SJCRH30 (cell line): ENCODE measurements at regions not wholly inside any gene's neighbourhood (a gene's known extent, or its start where the extent isn't known, plus 50 kb on each side); places are given as distances from the start of the nearest gene placed in this dataset.

Experiments
- DNase-seq, 2 experiments: peaks; one replicate each; pipeline ENCODE4 v3.0.0-alpha.2; 2015 to 2020
- H3K27ac ChIP-seq: fragments of 250-450 bp; sonication (Bioruptor Pico); 2 replicates; pipeline ENCODE4 v1.5.1; 2020; ENCODE audit warnings: mild to moderate bottlenecking, moderate library complexity
- H3K27me3 ChIP-seq: fragments of 250-450 bp; sonication (Bioruptor Pico); 2 replicates; pipeline ENCODE4 v1.5.1; 2020; ENCODE audit warnings: mild to moderate bottlenecking, moderate library complexity
- H3K36me3 ChIP-seq: fragments of 250-450 bp; sonication (Bioruptor Pico); 2 replicates; pipeline ENCODE4 v1.5.1; 2020; ENCODE audit warnings: mild to moderate bottlenecking, moderate library complexity
- H3K4me1 ChIP-seq: fragments of 250-450 bp; sonication (Bioruptor Pico); 2 replicates; pipeline ENCODE4 v1.5.1; 2020; ENCODE audit warnings: mild to moderate bottlenecking, moderate library complexity
- H3K4me3 ChIP-seq: fragments of 250-450 bp; sonication (Bioruptor Pico); 2 replicates; pipeline ENCODE4 v1.5.1; 2020; ENCODE audit warnings: mild to moderate bottlenecking, moderate library complexity
- H3K9me3 ChIP-seq: fragments of 250-450 bp; sonication (Bioruptor Pico); replicated peaks from 2 replicates; pipeline ENCODE4 v1.5.1; 2020; ENCODE audit warnings: mild to moderate bottlenecking, moderate library complexity

GRCh38 chr7:24406053-24406788, 122.2 kb downstream of the NPY start:
- H3K27ac ChIP-seq = no peak overlapping the region
- DNase-seq = no peak
- no peaks in the 10 kb centered on the region for H3K36me3 ChIP-seq
- no peaks in the 10 kb centered on the region for H3K27me3 ChIP-seq
- H3K9me3 ChIP-seq = no peaks in the 10 kb centered on the region
- no peaks in the 10 kb centered on the region; the same call in 1 of the 2 replicates for H3K4me1 ChIP-seq
- no peak overlapping the region for H3K4me3 ChIP-seq

DNA sequence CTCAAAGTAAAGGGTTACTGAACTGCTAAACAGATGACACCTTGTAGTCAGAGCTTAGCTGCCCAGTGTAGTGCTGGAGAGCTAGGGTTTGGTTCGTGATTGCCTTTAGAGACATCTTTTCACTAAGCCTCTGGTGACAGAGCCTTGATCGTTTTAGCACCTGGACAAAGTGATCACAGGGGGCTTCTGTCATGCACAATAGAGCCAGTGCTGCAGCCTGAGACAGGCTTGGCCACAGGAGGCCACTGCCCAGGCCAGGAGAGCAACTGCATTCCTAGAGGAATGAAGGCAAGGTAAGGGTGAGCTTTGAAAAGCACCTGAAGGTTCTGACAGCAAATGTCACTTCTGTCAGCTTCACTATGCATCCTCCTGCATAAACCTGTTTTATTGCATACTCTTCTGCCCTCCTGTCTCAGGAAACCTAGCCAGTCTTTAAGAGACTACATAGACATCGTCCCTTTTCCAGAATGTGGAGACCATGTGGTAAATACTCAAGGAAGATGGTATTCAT, 122.9 kb downstream of the NPY start:
- no peak for DNase-seq
- no peak overlapping the region for H3K4me3 ChIP-seq
- no peaks in the 10 kb centered on the region; the same call in 1 of the 2 replicates for H3K4me1 ChIP-seq
- H3K36me3 ChIP-seq = no peaks in the 10 kb centered on the region
- no peaks in the 10 kb centered on the region for H3K27me3 ChIP-seq
- no peaks in the 10 kb centered on the region for H3K9me3 ChIP-seq
- H3K27ac ChIP-seq = no peak overlapping the region

- no peaks in the 10 kb centered on the region for H3K9me3 ChIP-seq
- no peaks in the 10 kb centered on the region for H3K36me3 ChIP-seq
- DNase-seq = no peak
- no peak overlapping the region for H3K27ac ChIP-seq
- no peak overlapping the region for H3K4me3 ChIP-seq
- H3K27me3 ChIP-seq = no peaks in the 10 kb centered on the region
- H3K4me1 ChIP-seq = no peaks in the 10 kb centered on the region
These were observed 124.0 kb downstream of the NPY start for GRCh38 chr7:24407965-24408364.

DNA sequence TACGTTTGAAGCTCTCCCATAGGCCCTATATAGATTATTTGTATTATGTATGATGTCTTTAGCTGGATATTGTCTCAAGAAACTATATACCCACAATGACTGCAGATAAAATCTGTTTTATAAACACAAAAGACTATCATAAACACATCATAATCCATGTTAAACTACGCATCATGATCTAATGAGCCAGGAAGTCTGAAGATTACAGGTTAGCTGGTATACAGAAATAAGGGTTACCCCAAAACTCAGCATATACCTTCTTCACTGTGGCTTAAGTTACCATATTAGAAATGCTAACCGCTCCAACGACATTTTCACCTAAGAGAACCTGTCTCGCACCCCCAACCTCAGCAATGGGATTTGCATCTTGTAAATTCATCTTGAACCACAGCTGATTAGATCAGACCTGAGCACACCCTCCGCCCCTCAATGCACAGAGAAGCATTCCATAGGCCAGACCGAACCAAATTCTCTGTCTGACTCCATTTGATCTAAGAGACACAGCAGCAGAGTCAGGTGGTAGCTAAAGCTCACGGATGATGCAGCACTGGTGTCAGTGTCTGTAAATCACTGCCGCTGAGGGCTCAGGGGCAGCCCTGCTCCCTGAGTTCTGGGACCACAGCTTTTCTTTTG, 124.9 kb downstream of the NPY start:
- no peaks in the 10 kb centered on the region for H3K9me3 ChIP-seq
- H3K27me3 ChIP-seq = no peaks in the 10 kb centered on the region
- H3K36me3 ChIP-seq = no peaks in the 10 kb centered on the region
- no peak overlapping the region for H3K27ac ChIP-seq
- no peak overlapping the region for H3K4me3 ChIP-seq
- no peak for DNase-seq
- no peaks in the 10 kb centered on the region for H3K4me1 ChIP-seq

DNA sequence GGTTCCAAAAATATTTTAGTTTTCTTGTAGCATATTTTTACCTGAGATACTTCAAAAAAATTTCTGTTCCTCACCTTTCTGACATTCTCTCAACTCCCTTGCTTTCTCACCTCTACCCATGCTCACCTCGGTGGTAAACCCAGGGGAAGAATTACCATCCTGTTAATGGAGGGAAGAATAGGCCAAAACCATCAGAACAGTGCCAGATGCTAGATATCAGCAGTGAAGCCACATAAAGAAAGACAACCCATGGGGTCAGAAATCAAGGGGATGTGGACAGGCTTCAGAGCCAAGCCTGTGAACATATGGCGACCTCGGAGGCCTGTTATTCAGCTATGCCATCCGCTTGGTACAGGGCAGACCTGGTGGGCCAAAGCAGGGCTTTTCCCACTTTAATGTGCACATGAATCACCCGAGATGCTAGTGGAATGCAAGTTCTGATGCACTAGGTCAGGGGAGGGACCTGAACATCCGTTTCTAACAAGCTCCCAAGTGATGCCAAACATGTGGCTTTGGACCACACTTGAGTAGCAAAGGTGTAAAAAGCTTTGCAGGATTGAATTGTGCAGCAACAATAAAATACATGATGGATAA, 125.5 kb downstream of the NPY start:
- H3K27ac ChIP-seq = no peak overlapping the region
- H3K9me3 ChIP-seq = no peaks in the 10 kb centered on the region
- no peaks in the 10 kb centered on the region for H3K4me1 ChIP-seq
- H3K27me3 ChIP-seq = no peaks in the 10 kb centered on the region
- no peaks in the 10 kb centered on the region for H3K36me3 ChIP-seq
- no peak for DNase-seq
- no peak overlapping the region for H3K4me3 ChIP-seq

- no peak for DNase-seq
- Histone ChIP-seq H3K27ac (no peak overlapping the region), H3K27me3 (no peaks in the 10 kb centered on the region), H3K36me3 (no peaks in the 10 kb centered on the region), H3K4me1 (no peaks in the 10 kb centered on the region), H3K9me3 (no peaks in the 10 kb centered on the region), H3K4me3 (no peak overlapping the region)
These were observed 127.2 kb downstream of the NPY start for GRCh38 chr7:24411226-24411625.

DNA sequence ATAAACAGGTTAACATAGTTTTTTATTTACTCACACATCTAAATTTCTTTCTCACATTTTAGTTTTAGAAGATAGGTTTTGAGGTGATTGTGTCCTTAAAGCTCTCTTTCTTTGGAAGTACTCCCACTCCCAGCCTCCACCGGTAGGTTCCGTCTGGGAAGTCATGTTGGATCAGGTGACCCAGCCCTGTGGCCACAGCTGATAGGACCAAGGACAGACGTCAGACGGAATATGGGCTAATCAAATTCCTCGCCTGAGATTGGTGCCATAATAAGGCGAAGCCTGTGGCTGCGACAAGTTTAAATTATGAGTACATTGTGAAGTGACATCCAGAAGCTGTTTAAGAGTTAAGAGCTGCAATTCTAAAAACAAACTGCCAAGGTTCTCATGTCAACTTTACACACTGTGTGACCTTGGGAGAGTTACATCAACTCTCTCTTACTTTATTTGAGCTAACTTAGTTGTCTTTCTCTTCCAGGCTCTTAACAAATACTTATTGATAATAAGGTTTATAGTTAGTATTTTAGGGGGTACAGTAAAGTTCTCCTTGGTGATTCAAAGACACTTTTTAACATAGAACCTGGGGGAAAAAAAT, 133.6 kb downstream of the NPY start:
- DNase-seq = no peak
- H3K4me1 ChIP-seq = no peaks in the 10 kb centered on the region
- no peaks in the 10 kb centered on the region for H3K9me3 ChIP-seq

GRCh38 chr7:24419077-24419476, 135.1 kb downstream of the NPY start:
- H3K27me3 ChIP-seq = no peaks in the 10 kb centered on the region
- no peaks in the 10 kb centered on the region for H3K36me3 ChIP-seq
- DNase-seq = peak in 1 of 2 experiments; percentile 42
- H3K27ac ChIP-seq = no peak overlapping the region
- no peaks in the 10 kb centered on the region for H3K9me3 ChIP-seq
- H3K4me3 ChIP-seq = no peak overlapping the region
- no peaks in the 10 kb centered on the region for H3K4me1 ChIP-seq

More for the DNA sequence above, 133.6 kb downstream of the NPY start:
- Histone ChIP-seq H3K27ac (no peak overlapping the region), H3K27me3 (no peaks in the 10 kb centered on the region), H3K4me3 (no peak overlapping the region), H3K36me3 (no peaks in the 10 kb centered on the region)

DNA sequence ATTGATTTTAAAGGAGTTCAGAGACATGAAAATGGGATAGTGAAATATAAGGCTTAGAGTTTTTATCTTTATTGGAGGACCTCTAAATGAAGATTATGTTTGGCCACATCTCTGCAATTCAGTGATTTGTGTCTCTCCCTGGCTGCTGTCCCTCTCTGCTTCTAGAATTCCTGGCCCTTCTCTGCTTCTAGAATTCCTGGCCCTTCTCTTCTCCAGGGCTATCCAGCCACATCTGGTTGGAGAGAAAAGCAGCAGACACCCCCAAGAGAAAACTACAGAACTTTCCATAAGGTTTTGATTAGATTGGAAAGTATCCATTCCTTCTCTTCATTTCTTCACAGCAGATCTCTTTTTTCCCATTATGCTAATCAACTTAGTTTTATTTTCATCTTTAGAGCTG, 135.5 kb downstream of the NPY start:
- H3K27ac ChIP-seq = no peak overlapping the region
- H3K4me3 ChIP-seq = no peak overlapping the region
- H3K36me3 ChIP-seq = no peaks in the 10 kb centered on the region
- DNase-seq = no peak
- H3K9me3 ChIP-seq = no peaks in the 10 kb centered on the region
- H3K4me1 ChIP-seq = no peaks in the 10 kb centered on the region
- no peaks in the 10 kb centered on the region for H3K27me3 ChIP-seq

DNA sequence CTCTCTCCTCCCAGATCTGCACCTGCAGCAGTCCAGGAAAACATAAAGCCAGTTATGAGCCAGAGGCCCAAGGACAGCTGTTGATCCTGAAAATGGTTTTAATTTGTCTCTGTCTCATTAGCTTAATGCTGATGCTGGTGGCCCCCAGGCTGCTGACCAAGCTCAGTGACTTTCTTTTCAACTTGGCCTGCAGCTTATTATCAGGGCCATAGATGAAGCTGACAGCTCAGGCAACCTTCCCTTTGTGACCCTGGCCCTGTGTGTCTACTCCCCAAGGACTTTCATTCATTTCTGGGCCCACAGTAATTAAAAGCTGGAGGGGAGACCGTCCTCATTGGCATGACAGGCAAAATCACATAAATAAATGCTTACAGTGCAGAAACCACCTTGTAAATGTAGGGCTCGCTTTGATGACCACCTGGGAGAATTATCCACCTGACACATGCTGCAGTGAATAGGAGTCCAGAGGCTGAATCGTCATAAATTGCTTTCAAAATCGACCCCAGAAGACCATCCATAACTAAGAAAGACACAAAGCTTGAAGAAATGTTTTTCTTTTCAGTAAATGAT, 138.5 kb downstream of the NPY start:
- H3K9me3 ChIP-seq = no peaks in the 10 kb centered on the region
- no peak for DNase-seq

GRCh38 chr7:24425664-24426063, 141.7 kb downstream of the NPY start:
- H3K27ac ChIP-seq = no peak overlapping the region
- H3K27me3 ChIP-seq = no peaks in the 10 kb centered on the region
- DNase-seq = no peak
- H3K4me1 ChIP-seq = no peaks in the 10 kb centered on the region
- no peak overlapping the region for H3K4me3 ChIP-seq
- H3K36me3 ChIP-seq = no peaks in the 10 kb centered on the region
- no peaks in the 10 kb centered on the region for H3K9me3 ChIP-seq

More for the DNA sequence above, 138.5 kb downstream of the NPY start:
- Histone ChIP-seq H3K36me3 (no peaks in the 10 kb centered on the region), H3K4me1 (no peaks in the 10 kb centered on the region), H3K4me3 (no peak overlapping the region), H3K27ac (no peak overlapping the region), H3K27me3 (no peaks in the 10 kb centered on the region)

- no peaks in the 10 kb centered on the region for H3K27me3 ChIP-seq
- H3K9me3 ChIP-seq = no peaks in the 10 kb centered on the region
- no peak overlapping the region for H3K27ac ChIP-seq
- H3K36me3 ChIP-seq = no peaks in the 10 kb centered on the region
- no peak overlapping the region for H3K4me3 ChIP-seq
- DNase-seq = no peak
- H3K4me1 ChIP-seq = no peaks in the 10 kb centered on the region
These were observed 143.1 kb downstream of the NPY start for GRCh38 chr7:24427048-24427447.

GRCh38 chr7:24428676-24429075, 144.6 kb upstream of the PALS2 start:
- no peaks in the 10 kb centered on the region for H3K36me3 ChIP-seq
- no peaks in the 10 kb centered on the region for H3K9me3 ChIP-seq
- no peak for DNase-seq

GRCh38 chr7:24432677-24433076, 140.6 kb upstream of the PALS2 start:
- Histone ChIP-seq H3K27ac (no peak overlapping the region), H3K27me3 (no peaks in the 10 kb centered on the region), H3K9me3 (no peaks in the 10 kb centered on the region), H3K4me3 (no peak overlapping the region), H3K36me3 (no peaks in the 10 kb centered on the region), H3K4me1 (no peaks in the 10 kb centered on the region)
- peak; percentile 38 to 64 for DNase-seq

More at GRCh38 chr7:24428676-24429075, 144.6 kb upstream of the PALS2 start:
- H3K4me3 ChIP-seq = no peak overlapping the region
- no peak overlapping the region for H3K27ac ChIP-seq
- H3K27me3 ChIP-seq = no peaks in the 10 kb centered on the region
- H3K4me1 ChIP-seq = no peaks in the 10 kb centered on the region

DNA sequence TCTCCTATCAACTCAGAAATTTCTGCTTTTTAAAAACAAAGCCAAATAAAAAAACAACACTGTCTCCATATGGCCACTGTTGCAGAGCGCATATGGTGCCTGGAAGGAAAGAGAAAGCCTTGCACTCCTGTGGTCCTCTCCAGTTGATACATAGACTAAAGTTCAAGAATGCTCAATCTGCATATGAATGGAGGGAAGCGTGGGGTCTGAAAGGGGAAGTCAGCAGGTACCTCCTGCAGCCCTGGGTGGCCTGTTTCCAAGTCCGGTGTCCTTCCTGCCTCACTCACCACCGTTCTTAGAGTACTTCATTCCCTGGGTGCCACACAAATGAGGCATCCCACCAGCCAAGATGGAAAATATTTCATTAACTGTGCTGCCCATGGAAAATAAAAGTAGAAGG, 138.3 kb upstream of the PALS2 start:
- H3K36me3 ChIP-seq = no peaks in the 10 kb centered on the region
- no peak overlapping the region for H3K4me3 ChIP-seq
- DNase-seq = no peak
- no peak overlapping the region for H3K27ac ChIP-seq
- H3K4me1 ChIP-seq = no peaks in the 10 kb centered on the region
- H3K9me3 ChIP-seq = no peaks in the 10 kb centered on the region
- H3K27me3 ChIP-seq = no peaks in the 10 kb centered on the region
